ENCODE measurements at regions not wholly inside any gene's neighbourhood (a gene's known extent, or its start where the extent isn't known, plus 50 kb on each side); places are given as distances from the start of the nearest gene placed in this dataset.

- no peak for TF ChIP-seq EZH2 (IDR thresholded peaks at IDR 0.05)
- no peak for TF ChIP-seq JUND (IDR thresholded peaks at IDR 0.05)
- no peak for TF ChIP-seq EGR1 (IDR thresholded peaks at IDR 0.05; ENCODE audit: low read depth)
- TF ChIP-seq, protein P1, sequence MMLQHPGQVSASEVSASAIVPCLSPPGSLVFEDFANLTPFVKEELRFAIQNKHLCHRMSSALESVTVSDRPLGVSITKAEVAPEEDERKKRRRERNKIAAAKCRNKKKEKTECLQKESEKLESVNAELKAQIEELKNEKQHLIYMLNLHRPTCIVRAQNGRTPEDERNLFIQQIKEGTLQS (IDR thresholded peaks at IDR 0.05) = no peak
- no peak for TF ChIP-seq FOSL1 (IDR thresholded peaks at IDR 0.05; ENCODE audit: low read depth)
- no peak for TF ChIP-seq CEBPB (IDR thresholded peaks at IDR 0.05; ENCODE audit: low read depth)
- no peak for TF ChIP-seq RAD21 (IDR thresholded peaks at IDR 0.05; ENCODE audit: low read depth)
- no peak for TF ChIP-seq CBX3 (IDR thresholded peaks at IDR 0.05; ENCODE audit: low read depth)
- TF ChIP-seq, protein P2, sequence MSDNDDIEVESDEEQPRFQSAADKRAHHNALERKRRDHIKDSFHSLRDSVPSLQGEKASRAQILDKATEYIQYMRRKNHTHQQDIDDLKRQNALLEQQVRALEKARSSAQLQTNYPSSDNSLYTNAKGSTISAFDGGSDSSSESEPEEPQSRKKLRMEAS (IDR thresholded peaks at IDR 0.05) = no peak
- TF ChIP-seq SIN3A (IDR thresholded peaks at IDR 0.05; ENCODE audit: low read depth) = no peak
- no peak for TF ChIP-seq POLR2A (IDR thresholded peaks at IDR 0.05; ENCODE audit: borderline replicate concordance, extremely low read depth, insufficient read depth, insufficient read length)
- TF ChIP-seq ZBTB33 (IDR thresholded peaks at IDR 0.05; ENCODE audit: extremely low read depth, insufficient replicate concordance, low read length) = no peak
- Histone ChIP-seq H3K9me3 (ENCODE audit: control insufficient read depth in 1 of 2, insufficient read depth in 1 of 2, low read depth in 1 of 2, low read length in 2 of 2) (no peaks in the 10 kb centered on the region), H3K4me3 (replicated peaks in 1 of 2; ENCODE audit: low read depth in 1 of 2, low read length in 2 of 2) (no peak overlapping the region), H2AFZ (ENCODE audit: low read depth, low read length, poor library complexity, severe bottlenecking) (no peak overlapping the region), H3K27ac (ENCODE audit: low read depth, low read length) (no peak overlapping the region), H4K20me1 (ENCODE audit: insufficient read depth) (no peaks in the 10 kb centered on the region), H3K4me2 (ENCODE audit: low read length) (no peak overlapping the region), H3K79me2 (ENCODE audit: insufficient read depth, low read length) (no peaks in the 10 kb centered on the region), H3K4me1 (ENCODE audit: control insufficient read depth in 1 of 2, insufficient read depth in 2 of 2, low read length in 2 of 2) (no peaks in the 10 kb centered on the region), H3K9ac (ENCODE audit: low read length) (no peak overlapping the region), H3K27me3 (ENCODE audit: insufficient read depth, low read length) (no peaks in the 10 kb centered on the region; the same call in 1 of the 2 replicates), H3K9me2 (ENCODE audit: insufficient read depth) (no peaks in the 10 kb centered on the region), H3K36me3 (ENCODE audit: control insufficient read depth in 1 of 2, insufficient read depth in 2 of 2, low read length in 2 of 2) (no peaks in the 10 kb centered on the region)
- BruUV-seq (replicated peaks) = no TSS peak
- intact Hi-C loops (cut with micrococcal nuclease) = loop anchor here (10.0 kb wide), 1 partner anchor 858 kb away; no protein-coding TSS in a partner anchor
- RAD21 ChIA-PET (ENCODE audit: low non-redundant PET in 1 of 2, low total read pairs in 2 of 2, uncharacterized antibody in 2 of 2, unreplicated experiment in 2 of 2) = no interaction called here
- CTCF ChIA-PET = no interaction called here
- POLR2A ChIA-PET = no interaction called here
- ATAC-seq = no peak
- no peak for DNase-seq (ENCODE audit: low read depth, low spot score)
These were observed 307.2 kb downstream of the AEBP2 start for GRCh38 chr12:19746471-19746870.
